HG03457 (cell line): ENCODE measurements at regions not wholly inside any gene's neighbourhood (a gene's known extent, or its start where the extent isn't known, plus 50 kb on each side); places are given as distances from the start of the nearest gene placed in this dataset.

ENCODE experiments used
- ATAC-seq: cut with Tn5 transposase; IDR thresholded peaks from one replicate; pipeline ENCODE4 v1.9.1; 2021; ENCODE audit warnings: moderate number of reproducible peaks; ENCODE audit not compliant: unreplicated experiment

DNA sequence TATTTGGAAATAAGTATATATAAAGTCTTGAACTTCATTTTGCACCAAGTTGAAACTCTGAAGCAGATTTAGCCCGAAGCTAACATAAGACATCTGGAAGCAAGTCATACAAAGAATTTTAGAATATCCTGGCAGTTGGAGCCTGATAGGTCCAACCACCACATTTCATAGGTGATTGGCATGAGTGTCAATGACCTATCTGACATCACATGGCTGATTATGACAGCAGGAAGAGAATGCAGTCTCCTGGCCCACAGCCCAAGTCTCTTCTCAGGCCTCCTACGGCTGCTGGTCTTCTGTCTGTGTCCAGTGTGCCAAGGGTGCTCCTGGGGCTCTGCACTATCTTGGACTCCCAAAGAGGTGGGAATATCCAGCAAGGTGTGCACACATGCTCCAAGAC lies 325.7 kb upstream of the ACVR2A start:
- ATAC-seq: no peak

DNA sequence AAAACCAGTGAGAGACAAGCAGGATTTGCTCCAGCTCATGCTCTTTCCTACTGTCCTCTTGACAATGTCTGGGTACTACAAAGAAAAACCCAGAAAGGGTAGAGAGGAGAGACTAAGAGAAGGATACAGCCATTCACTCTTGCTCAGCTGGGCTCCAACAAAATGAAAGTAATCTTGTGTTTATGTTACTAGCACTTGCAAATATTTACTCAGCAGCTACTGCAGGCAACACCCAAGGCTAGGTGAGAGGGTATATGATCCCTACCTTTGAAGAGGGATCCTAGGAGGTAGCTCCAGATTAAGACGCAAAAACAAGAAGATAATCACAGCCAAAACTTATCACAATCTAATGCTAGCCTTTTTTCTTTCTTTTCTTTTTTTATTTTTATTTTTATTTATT lies 329.6 kb upstream of the ACVR2A start:
- no peak for ATAC-seq

DNA sequence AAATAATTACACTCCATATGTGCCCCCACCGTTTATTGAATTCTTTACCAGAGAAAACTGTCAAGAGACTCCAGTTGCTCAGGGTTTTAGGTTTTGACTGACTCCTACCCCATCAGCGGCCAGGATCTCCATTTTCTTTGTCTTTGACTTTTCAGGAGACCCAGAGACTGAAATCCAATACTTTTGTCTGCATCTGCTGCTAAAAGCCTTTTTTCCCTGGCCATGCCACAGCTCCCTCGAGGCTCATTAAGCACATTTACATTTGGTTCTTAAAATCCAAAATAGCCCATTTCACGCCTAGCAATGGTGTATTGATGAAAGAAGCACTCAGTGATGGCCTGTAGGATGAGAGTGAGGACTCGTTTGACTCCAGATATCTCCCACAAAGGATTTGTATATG lies 332.6 kb upstream of the ACVR2A start:
- ATAC-seq: no peak

DNA sequence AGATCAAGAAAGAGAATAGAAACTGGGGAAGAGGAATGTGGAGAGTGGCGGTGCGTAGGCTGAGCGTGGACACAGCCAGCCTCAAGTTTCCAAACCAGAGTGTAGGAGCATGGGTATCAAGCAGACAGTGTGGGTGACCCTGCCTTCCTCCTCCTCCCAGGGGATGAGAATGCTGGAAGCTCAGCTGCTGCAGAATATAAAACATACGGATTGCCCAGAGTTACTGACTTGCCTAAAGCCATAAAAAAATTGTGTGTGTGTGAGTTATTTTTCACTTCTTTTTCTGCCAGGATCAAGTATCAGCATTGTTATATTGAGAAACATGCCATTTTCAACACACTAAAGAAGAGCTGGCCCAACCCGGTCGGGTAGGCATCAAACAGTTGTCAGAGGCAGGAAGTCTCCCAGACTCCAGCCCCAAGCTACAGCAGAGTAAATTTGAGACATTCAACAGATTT lies 333.3 kb upstream of the ACVR2A start:
- ATAC-seq: no peak

DNA sequence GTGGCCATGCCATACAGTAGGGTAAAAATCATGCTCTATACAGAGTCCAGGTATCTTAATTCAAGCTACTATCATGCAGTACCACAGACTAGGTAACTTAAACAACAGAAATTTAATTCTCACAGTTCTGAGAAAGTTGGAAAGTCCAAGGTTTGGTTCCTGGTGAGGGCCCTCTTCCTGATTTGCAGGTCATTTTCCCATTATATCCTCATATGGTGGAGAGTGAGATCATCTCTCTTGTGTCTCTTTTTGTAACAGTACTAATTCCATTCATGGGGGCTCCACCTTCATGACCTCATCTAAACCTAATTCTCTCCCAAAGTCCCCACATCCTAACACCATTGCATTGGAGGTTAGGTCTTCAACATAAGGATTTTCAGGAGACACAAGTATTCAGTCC lies 335.0 kb upstream of the ACVR2A start:
- ATAC-seq: no peak

DNA sequence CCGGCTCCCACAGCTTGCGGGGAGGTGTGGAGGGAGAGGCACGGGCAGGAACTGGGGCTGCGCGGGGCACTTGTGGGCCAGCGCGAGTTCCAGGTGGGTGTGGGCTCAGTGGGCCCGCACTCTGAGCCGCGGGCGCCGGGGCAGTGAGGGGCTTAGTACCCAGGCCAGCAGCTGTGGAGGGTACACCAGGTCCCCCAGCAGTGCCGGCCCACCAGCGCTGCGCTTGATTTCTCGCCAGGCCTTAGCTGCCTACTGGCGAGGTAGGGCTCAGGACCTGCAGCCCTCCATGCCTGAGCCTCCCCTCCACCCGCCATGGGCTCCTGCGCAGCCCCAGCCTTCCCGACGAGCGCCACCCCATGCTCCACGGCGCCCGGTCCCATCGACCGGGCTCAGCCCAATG lies 337.9 kb upstream of the ACVR2A start:
- ATAC-seq: no peak

DNA sequence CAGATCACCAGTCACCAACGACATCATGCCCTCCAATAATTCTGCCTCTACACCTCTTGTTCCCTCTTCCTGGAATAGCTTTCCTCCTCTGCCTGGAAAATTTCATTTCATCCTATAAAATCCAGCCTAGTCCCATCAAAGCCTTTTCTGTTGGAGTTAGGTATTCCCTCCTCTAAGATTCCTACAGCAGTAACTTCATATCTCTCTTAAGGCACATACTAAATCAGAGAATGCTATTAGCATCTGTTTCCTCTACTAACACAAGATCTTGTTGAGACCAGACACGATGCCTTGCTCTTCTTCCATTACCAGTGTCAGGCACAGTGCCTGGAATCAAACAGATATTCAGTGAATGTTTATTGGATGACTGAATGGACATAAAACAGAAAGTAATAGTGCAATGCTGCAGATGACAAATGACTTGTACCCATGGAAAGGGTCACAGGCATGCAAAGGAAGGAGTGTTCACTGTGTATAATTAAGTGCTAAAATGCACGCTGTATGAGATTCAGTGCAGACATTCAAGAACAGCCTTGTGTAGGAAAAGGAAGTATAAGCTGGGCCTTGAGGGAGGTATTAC lies 342.0 kb upstream of the ACVR2A start:
- ATAC-seq: no peak

DNA sequence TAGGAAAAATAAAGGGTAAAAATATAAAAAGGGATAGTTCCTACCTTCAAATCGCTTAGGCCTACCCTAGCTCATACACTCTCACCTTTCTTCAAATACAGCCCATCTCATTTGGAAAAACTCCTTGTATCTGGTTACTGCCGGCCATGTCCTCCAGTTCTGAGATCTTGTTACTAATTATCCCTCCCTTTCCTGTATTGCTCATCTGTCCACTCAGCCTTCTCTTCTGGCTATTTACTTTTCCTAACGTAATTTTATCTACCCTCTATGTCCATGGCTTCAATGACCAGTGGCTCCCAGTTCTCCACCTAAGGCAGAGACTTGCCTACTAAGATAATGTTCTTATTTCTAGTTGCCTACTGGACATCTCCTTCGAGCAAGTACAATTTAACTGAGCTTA lies 342.9 kb upstream of the ACVR2A start:
- ATAC-seq: no peak

DNA sequence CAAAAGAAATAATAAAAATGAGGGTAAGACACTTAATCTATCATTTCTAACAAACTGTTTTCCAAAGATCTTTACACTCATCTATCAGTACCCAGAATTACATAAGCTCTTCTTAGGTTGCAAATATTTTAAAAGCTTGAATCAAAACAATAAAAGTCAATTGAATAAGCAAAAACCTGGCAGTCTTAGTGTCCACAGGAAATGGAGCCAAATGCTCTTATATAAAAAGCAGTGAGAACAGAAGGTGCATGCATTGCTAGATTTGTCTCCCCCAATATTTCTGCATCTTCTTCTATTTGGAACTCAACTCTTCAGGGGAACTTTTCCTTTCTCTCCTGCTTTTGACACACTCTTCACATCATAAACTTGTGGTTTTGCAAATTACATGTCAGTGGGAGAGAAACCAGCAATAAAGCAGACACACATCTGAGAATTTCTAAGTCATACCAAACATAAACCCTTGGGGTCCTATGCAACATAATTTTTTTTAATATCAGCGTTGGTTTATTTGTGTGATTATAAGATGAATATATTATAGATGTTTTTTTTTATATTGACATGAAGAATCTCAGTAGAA lies 343.9 kb upstream of the ACVR2A start:
- ATAC-seq: no peak

DNA sequence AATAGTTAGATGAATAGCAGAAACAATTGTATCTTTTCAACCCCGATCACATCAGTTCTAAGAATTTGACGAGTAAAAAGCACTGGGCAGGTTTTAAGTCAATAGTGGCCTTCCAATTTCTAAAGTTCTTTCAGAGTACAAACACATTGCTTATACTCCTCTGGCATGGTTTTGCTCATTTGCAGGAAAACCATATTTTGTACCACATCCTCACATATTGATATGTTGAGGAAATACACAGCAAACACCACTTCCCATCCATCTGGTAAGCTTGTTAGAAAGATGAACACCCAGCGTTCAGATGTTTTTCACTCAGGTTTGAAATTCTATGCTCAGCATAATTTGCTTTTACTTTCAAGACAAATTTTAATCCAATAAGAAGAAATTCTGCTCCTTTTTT lies 344.6 kb upstream of the ACVR2A start:
- no peak for ATAC-seq

DNA sequence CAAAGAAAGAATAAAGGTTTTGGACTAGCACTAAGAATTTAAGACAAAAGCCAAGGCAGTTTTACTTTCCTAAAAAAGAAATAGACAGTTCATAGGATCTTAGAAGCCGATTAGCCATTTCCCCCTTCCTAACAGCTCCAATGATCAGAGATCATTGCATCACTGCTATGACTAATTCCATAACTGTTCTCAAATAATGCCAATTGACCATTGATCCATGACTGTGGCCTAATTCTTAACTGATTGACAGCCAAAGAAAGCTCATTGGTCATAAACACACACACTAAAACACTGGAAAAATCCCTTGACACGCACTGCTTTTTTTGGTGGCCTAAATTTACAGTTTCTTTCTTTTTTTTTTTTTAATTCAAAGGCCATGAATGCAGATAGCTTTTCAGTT lies 345.0 kb upstream of the ACVR2A start:
- ATAC-seq: peak; percentile 87

DNA sequence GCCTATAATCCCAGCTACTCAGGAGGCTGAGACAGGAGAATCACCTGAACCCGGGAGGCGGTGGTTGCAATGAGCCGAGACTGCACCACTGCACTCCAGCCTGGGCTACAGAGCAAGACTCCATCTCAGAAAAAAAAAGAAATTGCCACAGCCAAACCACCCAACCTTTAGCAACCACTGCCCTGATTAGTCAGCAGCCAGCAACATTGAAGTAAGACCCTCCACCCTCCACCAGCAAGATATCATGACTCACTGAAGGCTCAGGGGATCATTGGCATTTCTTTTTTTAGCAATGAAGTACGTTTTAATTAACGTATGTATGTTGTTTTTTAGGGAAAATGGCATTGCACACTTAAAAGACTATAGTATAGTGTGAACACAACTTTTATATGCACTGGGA lies 349.1 kb upstream of the ACVR2A start:
- ATAC-seq: no peak

DNA sequence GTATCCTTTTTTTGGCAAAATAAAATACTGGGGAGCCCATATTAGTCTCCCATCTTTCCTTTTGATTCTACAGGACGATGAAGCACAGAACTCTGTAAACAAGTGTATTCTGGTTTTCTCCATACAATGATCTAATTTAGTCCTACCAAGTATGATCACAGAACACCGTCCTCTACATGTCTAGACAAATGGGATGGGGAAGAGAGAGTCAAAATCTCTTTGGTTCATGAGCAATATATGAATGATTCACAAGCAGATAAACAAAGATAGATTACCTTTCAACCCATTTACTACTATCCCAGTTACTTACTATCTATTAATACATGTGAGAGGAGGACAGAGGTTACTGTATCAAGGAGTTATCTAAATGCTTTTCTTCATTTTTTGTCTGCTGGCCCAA lies 352.4 kb upstream of the ACVR2A start:
- no peak for ATAC-seq

DNA sequence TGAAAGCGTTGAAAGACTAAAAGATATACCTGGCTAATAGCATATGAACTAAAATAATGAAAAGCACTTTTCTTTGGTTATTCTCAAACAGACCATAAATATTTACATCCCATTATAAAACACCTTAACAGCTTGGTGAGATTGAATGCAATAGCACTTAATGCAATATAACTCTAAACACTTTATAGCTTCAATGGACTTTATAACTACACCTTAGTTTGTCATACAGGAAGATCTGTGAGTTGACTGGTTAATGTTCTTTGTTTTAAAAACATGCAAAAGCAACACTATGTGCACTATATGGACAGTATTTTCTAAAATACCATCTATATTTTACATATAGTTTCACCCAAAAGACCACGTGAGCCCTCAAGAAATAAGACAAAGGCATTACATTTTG lies 353.3 kb upstream of the ACVR2A start:
- no peak for ATAC-seq

DNA sequence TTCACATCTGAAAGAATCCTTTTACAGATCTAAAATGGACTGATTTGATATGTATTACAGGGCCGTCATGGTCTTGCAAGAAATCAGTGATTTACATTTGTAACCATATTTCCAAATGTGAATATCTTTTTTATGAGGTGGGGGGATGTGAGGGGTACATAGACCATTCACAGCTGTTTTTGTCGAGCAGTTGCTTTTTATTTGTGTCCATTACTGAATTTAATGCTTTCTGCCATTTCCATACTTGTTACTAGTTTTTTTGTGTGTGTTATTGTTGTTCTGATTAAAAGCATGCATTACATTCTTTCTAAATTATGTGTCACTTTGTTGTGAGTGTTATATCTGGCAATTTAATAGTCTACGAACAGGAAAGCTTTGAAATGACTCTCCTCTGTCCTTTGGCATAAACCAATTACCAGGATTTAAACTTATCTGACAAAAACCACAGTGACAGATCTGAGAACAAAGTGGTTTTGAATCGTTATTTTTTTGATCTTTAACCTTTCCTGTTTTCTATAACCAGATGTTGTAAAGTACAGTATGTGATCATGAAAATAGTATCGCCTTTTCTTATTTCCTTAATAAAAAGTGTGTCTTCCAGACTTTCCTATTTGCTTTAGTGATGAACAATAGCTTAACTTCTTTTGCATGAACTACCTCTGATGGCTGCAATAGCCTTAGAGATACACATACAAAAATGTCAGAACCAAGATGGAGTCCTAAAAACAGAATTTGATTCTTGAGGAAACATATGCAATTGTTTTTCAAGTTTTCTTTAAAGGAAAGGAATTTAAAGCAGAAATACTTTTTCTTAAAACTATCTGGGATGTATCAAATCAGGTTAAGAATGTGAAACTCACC lies 354.2 kb upstream of the ACVR2A start:
- no peak for ATAC-seq

DNA sequence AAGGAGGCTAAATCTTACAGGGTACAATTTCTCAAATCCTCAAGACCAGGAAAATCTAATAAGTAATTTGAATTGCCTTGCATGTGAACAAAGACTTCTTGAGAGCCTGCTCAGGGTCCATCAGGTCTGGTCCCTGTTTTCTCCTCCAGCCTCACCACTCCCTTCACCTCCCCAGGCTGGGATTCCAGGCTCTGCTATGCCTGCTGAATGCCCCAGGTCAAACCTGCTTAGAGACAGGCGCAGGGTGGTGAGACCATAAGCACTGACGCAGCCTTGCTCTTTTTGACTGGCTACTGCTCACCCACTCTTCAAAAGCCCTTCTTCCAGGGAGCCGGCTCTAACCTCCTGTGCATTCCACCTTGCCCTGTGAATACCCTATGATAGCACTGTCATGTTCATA lies 356.4 kb upstream of the ACVR2A start:
- no peak for ATAC-seq

DNA sequence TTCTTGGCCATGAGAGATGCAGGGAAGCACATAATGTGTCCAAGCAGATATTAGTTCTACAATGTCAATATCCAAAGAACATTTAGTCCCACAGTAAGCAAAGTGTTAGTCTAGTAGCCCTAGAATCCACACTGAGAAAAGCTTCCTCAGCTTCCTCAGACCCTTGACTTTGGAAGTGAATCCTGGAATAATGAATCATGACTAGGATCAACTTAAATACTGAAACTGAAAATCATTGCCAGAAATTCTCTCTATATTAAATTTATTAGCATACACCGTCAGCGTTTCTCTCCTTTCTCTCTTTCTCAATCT lies 356.9 kb upstream of the ACVR2A start:
- ATAC-seq: no peak

DNA sequence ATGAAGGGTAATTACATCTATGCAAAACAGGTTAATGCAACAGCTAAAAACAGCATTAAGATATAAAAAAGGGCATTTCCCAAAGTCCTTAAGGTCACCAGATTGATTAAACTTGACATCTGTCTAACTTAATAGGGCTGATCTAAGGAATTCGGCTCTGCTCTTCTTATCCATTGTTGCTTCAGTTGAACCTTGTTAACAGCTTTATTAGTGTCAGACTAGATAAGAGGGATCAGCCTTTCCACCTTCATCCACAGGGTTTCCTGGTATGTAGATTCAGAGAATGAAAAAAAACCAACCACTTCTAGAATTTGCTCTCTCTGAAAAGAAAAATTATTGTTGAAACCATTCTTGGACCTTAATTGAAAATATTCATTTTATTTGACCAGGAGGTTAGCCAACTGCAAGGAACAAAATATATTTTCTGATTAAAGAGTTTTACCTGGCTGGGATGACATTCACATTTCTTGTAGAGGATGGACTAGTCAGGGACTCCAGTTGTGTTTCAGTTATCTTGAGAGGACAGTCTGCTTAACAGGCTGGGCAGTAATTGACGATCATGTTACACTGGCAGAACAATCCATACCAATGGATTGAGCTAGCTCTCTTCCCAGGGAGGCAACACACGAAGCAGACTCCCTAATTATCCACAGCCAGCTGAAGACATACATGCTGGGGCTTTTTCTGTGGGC lies 357.4 kb upstream of the ACVR2A start:
- no peak for ATAC-seq

DNA sequence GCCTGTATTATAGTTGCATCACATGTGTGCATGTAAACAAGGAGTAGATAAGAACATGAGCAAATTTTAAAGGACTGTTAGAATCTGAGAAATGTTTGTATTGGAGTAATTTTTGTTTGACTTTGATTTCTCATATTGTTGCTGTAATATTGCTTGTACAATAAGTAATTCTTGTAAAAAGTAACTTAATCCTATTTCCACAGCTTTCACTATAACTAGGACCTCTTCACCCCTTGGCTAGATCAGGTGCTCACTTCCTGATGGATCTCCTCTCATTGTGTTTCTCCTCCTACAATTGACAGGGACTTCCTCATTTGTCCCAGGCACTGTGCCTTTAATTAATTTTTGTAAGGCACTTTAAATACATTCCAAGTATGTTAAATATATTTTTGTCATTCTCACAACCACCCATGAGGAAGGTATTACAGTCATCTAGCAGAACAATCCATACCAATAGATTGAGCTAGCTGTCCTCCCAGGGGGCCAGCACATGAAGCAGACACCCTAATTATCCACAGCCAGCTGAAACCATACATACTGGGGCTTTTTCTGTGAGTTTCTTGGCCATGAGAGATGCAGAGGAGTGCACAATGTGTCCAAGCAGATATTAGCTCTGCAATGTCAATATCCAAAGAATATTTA lies 359.5 kb upstream of the ACVR2A start:
- no peak for ATAC-seq

DNA sequence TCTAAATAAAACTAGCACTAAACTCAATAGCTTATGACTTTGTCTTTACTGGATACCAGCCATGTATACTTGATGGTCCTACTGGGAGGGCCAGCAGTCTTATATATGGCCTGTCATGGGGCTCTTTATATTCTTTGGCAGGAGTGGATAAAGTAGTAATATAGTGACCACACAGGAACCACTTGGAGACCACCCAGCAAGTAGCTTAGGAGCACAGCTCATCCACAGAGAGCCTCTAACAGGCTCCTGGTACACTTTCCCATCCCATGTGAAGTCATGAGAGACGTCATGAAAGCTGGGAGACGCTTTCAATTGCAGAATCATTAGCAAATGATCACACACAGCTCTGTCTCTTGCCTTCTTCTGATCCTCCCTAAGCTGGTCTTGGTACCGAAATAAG lies 360.9 kb upstream of the ACVR2A start:
- no peak for ATAC-seq

DNA sequence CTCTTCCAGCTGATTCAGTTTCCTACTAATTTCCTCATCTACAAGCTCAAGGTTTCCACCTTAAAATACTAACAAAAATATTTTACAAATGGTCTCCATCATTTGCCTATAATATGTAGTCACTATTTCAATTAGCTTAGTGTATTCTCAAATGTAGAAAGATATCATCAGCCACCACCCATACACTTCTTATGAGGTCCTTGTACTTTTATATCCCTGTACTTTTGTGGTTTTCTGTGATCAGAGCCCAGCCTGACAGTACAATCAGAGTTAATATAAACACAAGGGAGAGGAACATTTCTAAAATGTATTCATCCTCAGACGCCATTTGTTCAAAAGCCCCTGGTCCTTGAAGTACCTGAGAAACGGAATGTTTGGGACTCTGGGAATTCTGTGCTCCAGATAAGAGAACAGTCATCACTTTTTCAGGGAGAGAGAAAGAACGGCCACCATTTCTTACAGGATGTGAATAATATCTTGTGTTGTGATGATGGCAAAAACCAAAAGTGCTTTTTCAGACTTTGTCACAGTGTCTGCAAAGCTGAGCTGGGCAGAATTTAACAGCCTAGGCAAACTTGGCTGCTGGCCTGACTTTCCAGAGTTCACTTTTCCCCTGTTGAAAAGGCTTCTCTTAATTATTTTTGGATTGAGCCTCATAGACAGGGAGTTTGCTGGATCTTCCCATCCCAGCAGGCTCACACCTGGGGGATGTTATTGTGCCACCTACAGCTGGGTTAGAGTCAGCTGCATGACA lies 361.7 kb upstream of the ACVR2A start:
- no peak for ATAC-seq
